Stomach smooth muscle (tissue), 2 donors: ENCODE measurements at regions not wholly inside any gene's neighbourhood (a gene's known extent, or its start where the extent isn't known, plus 50 kb on each side); places are given as distances from the start of the nearest gene placed in this dataset.
"Not testable (repeated sequence)": the region's sequence is repeated elsewhere in the genome, so short reads cannot be mapped to it uniquely, and the experiment has no call there.

Experiments
- H3K27ac ChIP-seq: one replicate; pipeline ENCODE4 v1.7.0; 2013; ENCODE audit warnings: mild to moderate bottlenecking, low read length, inconsistent platforms
- H3K27me3 ChIP-seq, 2 donors: one replicate each; pipeline ENCODE4 v1.7.0; 2013; ENCODE audit warnings: low read length in 2 of 2; ENCODE audit not compliant: insufficient read depth in 2 of 2, control insufficient read depth in 1 of 2
- H3K36me3 ChIP-seq, 2 donors: one replicate each; pipeline ENCODE4 v1.7.0; 2013; ENCODE audit warnings: low read length in 2 of 2; ENCODE audit not compliant: control insufficient read depth in 2 of 2, insufficient read depth in 2 of 2
- H3K4me1 ChIP-seq: one replicate; pipeline ENCODE4 v1.7.0; 2013; ENCODE audit warnings: low read length; ENCODE audit not compliant: control insufficient read depth, insufficient read depth
- H3K4me3 ChIP-seq, 2 donors: one replicate each; pipeline ENCODE4 v1.7.0; 2013; ENCODE audit warnings: low read length in 2 of 2
- H3K9ac ChIP-seq, 2 donors: one replicate each; pipeline ENCODE4 v1.7.0; 2013; ENCODE audit warnings: low read length in 2 of 2, mild to moderate bottlenecking in 1 of 2
- H3K9me3 ChIP-seq, 2 donors: one replicate each; pipeline ENCODE4 v1.7.0; 2013; ENCODE audit warnings: low read length in 2 of 2; ENCODE audit not compliant: control insufficient read depth in 2 of 2
- donor health status: healthy.
- donor health status: Pancreatic carcinoma.

- H3K36me3 ChIP-seq, H3K27ac ChIP-seq, H3K9me3 ChIP-seq, H3K27me3 ChIP-seq, H3K9ac ChIP-seq, H3K4me3 ChIP-seq, H3K4me1 ChIP-seq: not testable (repeated sequence)
Measured at GRCh38 chr12:17116538-17116937, 510.6 kb upstream of the LMO3 start.

GRCh38 chr12:17110316-17110715, 504.4 kb upstream of the LMO3 start:
- no peaks in the 10 kb centered on the region for H3K27me3 ChIP-seq
- H3K9ac ChIP-seq = no peak overlapping the region
- H3K9me3 ChIP-seq = no peaks in the 10 kb centered on the region
- H3K27ac ChIP-seq = no peak overlapping the region
- H3K4me3 ChIP-seq = no peak overlapping the region
- H3K4me1 ChIP-seq = no peaks in the 10 kb centered on the region
- no peaks in the 10 kb centered on the region for H3K36me3 ChIP-seq

- H3K9me3 ChIP-seq = no peaks in the 10 kb centered on the region
- no peaks in the 10 kb centered on the region for H3K36me3 ChIP-seq
- no peaks in the 10 kb centered on the region for H3K27me3 ChIP-seq
- no peak overlapping the region for H3K9ac ChIP-seq
- H3K4me1 ChIP-seq = no peaks in the 10 kb centered on the region
- no peak overlapping the region for H3K27ac ChIP-seq
- H3K4me3 ChIP-seq = no peak overlapping the region
Measured at GRCh38 chr12:17108877-17109541, 503.0 kb upstream of the LMO3 start.

- H3K4me3 ChIP-seq = no peak overlapping the region
- H3K9me3 ChIP-seq = no peaks in the 10 kb centered on the region
- H3K27me3 ChIP-seq = no peaks in the 10 kb centered on the region
- H3K9ac ChIP-seq = no peak overlapping the region
- H3K36me3 ChIP-seq = no peaks in the 10 kb centered on the region
- no peak overlapping the region for H3K27ac ChIP-seq
- H3K4me1 ChIP-seq = no peaks in the 10 kb centered on the region
Measured at GRCh38 chr12:17104801-17105200, 498.8 kb upstream of the LMO3 start.

GRCh38 chr12:17097674-17098073, 491.7 kb upstream of the LMO3 start:
- Histone ChIP-seq H3K4me1 (no peaks in the 10 kb centered on the region), H3K27ac (no peak overlapping the region), H3K9ac (no peak overlapping the region), H3K9me3 (no peaks in the 10 kb centered on the region), H3K4me3 (no peak overlapping the region), H3K36me3 (no peaks in the 10 kb centered on the region), H3K27me3 (no peaks in the 10 kb centered on the region)

- no peaks in the 10 kb centered on the region for H3K4me1 ChIP-seq
- no peaks in the 10 kb centered on the region for H3K27me3 ChIP-seq
- no peak overlapping the region for H3K9ac ChIP-seq
- no peaks in the 10 kb centered on the region for H3K36me3 ChIP-seq
- no peak overlapping the region for H3K4me3 ChIP-seq
- H3K9me3 ChIP-seq = no peaks in the 10 kb centered on the region
- no peak overlapping the region for H3K27ac ChIP-seq
Measured at GRCh38 chr12:17084831-17085230, 478.9 kb upstream of the LMO3 start.

GRCh38 chr12:17079251-17079909, 473.4 kb upstream of the LMO3 start:
- Histone ChIP-seq H3K4me3 (no peak overlapping the region), H3K9ac (no peak overlapping the region), H3K9me3 (no peaks in the 10 kb centered on the region), H3K36me3 (no peaks in the 10 kb centered on the region), H3K4me1 (no peaks in the 10 kb centered on the region), H3K27ac (no peak overlapping the region), H3K27me3 (no peaks in the 10 kb centered on the region)

- H3K9me3 ChIP-seq = no peaks in the 10 kb centered on the region
- H3K4me3 ChIP-seq = no peak overlapping the region
Measured at GRCh38 chr12:17077594-17077993, 471.6 kb upstream of the LMO3 start.

GRCh38 chr12:17076811-17077210, 470.8 kb upstream of the LMO3 start:
- Histone ChIP-seq H3K9ac (no peak overlapping the region), H3K27me3 (no peaks in the 10 kb centered on the region), H3K27ac (no peak overlapping the region), H3K9me3 (no peaks in the 10 kb centered on the region), H3K36me3 (no peaks in the 10 kb centered on the region), H3K4me3 (no peak overlapping the region), H3K4me1 (no peaks in the 10 kb centered on the region)

More at GRCh38 chr12:17077594-17077993, 471.6 kb upstream of the LMO3 start:
- H3K36me3 ChIP-seq = no peaks in the 10 kb centered on the region
- H3K9ac ChIP-seq = no peak overlapping the region
- H3K4me1 ChIP-seq = no peaks in the 10 kb centered on the region
- H3K27me3 ChIP-seq = no peaks in the 10 kb centered on the region
- no peak overlapping the region for H3K27ac ChIP-seq

GRCh38 chr12:17076028-17076744, 470.2 kb upstream of the LMO3 start:
- Histone ChIP-seq H3K4me1 (no peaks in the 10 kb centered on the region), H3K4me3 (no peak overlapping the region), H3K9ac (no peak overlapping the region), H3K27ac (no peak overlapping the region), H3K9me3 (no peaks in the 10 kb centered on the region), H3K27me3 (no peaks in the 10 kb centered on the region), H3K36me3 (no peaks in the 10 kb centered on the region)

GRCh38 chr12:17064834-17065233, 458.9 kb upstream of the LMO3 start:
- Histone ChIP-seq H3K4me1 (no peaks in the 10 kb centered on the region), H3K9me3 (no peaks in the 10 kb centered on the region), H3K27me3 (no peaks in the 10 kb centered on the region), H3K4me3 (no peak overlapping the region), H3K9ac (no peak overlapping the region), H3K27ac (no peak overlapping the region), H3K36me3 (no peaks in the 10 kb centered on the region)
